Sigmoid colon (tissue), 4 donors: ENCODE measurements at regions not wholly inside any gene's neighbourhood (a gene's known extent, or its start where the extent isn't known, plus 50 kb on each side); places are given as distances from the start of the nearest gene placed in this dataset.

Experiments
- EP300 ChIP-seq, 4 donors: sonication (generic); formaldehyde crosslinking; IDR thresholded peaks; one replicate each; pipeline ENCODE4 v1.6.1; 2017; ENCODE audit warnings: antibody characterized with exemption in 4 of 4
- POLR2AphosphoS5 ChIP-seq, 4 donors: sonication (generic); formaldehyde crosslinking; IDR thresholded peaks; one replicate each; pipeline ENCODE4 v1.6.1; 2017; ENCODE audit warnings: antibody characterized with exemption in 4 of 4
- TF ChIP-seq, protein P1 (sequence below), 4 experiments: fragments of 450-650 bp in 3 of 4; fragments of 200-600 bp in 1 of 4; IDR thresholded peaks; one replicate each; pipeline ENCODE4 v1.5.1; 2016 to 2019; ENCODE audit warnings: antibody characterized with exemption in 4 of 4, mild to moderate bottlenecking in 3 of 4, moderate library complexity in 2 of 4

DNA sequence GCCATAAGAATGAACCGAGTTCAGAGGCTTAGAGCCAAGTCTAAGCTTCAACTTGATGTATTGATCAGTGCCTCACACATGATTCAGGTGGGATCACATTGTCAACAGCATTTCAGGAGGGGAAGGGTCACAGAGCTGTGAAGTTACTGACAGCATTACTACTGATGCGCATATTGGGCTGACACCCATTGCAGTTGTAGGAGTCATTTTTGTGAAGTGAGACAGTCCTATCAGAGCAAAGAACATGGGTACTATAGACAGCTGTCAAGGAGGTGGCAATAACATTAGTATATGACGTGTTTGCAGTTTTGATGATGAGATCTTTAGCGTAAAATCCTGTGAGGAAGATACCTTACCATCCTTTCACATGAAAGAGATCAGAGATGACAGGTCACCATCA lies 206.0 kb upstream of the RBM19 start:
- TF ChIP-seq, protein P1, sequence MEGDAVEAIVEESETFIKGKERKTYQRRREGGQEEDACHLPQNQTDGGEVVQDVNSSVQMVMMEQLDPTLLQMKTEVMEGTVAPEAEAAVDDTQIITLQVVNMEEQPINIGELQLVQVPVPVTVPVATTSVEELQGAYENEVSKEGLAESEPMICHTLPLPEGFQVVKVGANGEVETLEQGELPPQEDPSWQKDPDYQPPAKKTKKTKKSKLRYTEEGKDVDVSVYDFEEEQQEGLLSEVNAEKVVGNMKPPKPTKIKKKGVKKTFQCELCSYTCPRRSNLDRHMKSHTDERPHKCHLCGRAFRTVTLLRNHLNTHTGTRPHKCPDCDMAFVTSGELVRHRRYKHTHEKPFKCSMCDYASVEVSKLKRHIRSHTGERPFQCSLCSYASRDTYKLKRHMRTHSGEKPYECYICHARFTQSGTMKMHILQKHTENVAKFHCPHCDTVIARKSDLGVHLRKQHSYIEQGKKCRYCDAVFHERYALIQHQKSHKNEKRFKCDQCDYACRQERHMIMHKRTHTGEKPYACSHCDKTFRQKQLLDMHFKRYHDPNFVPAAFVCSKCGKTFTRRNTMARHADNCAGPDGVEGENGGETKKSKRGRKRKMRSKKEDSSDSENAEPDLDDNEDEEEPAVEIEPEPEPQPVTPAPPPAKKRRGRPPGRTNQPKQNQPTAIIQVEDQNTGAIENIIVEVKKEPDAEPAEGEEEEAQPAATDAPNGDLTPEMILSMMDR (IDR thresholded peaks at IDR 0.05) = no peak
- TF ChIP-seq EP300 (IDR thresholded peaks at IDR 0.05) (no peak), POLR2AphosphoS5 (IDR thresholded peaks at IDR 0.05) (no peak)
